NOMO-1 (cell line): ENCODE measurements at regions not wholly inside any gene's neighbourhood (a gene's known extent, or its start where the extent isn't known, plus 50 kb on each side); places are given as distances from the start of the nearest gene placed in this dataset.

ENCODE experiments used
- DNase-seq, 2 experiments: peaks; one replicate each; lab custom pipeline; 2025; ENCODE audit not compliant: unreplicated experiment in 2 of 2; lab: John Stamatoyannopoulos, UW

DNA sequence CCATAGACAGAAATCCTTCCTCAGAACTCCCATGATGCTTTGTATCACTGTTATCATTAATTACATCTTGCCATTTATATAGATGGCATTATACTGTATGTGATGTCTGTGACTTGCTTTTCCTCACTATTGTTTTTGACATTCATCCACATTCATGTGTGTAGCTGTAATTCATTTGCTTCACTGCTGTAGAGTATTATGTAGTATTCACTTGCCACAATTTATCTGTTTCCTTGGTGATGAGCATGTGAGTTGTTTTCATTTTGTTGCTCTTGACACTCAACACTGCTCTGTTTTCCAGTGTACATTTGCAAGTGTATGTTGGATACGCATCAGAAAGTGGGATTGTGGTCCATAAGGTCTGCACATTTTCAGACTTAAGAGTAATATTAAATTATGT, 328.6 kb upstream of the C11orf87 start:
- DNase-seq = no peak

DNA sequence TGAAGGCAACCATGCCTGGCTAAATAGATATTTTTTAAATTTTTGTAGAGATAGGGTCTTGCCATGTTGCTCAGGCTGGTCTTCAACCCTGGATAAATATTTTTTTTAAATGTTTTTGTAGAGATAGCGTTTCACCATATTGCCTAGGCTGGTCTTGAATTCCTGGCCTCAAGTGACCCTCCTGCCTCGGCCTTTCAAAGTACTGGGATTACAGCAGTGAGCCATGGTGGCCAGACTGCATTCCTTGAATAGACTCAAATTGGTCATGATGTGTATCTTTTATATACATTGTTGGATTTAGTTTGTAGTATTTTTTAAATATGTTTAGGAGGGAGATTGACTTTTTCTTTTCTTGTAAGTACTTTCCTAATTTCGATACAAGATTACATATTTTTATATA, 325.7 kb upstream of the C11orf87 start:
- DNase-seq = no peak

DNA sequence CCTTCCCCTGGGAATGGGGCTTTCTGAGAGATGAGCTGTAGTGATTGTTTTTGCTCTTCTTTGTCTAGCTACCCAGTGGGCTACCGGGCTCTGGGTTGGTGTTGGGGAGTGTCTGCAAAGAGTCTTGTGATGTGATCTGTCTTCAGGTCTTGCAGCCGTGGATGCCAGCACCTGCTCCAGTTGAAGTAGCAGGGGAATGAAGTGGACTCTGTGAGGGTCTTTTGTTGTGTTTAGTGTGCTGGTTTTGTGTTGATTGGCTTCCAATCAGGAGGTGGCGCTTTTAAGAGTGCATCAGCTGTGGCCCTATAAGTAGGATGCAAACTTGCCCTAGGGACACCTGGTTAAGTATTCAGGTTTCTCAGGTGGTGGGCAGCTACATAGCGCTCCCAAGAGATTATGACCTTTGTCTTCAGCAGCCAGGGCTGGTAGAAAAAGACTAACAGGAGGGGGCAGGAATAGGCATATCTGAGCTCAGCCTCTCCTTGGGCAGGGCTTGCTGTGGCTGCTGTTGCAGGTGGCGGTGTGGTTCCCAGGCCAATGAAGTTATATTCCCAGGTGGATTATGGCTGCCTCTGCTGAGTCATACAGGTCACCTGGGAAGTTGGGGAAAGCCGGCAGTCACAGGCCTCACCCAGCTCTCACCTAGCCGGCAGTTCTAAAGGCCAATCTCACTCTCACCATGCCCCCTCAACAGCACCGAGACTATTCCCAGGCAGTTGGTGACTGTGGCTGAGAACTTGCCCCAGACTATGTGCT, 315.7 kb upstream of the C11orf87 start:
- no peak for DNase-seq

DNA sequence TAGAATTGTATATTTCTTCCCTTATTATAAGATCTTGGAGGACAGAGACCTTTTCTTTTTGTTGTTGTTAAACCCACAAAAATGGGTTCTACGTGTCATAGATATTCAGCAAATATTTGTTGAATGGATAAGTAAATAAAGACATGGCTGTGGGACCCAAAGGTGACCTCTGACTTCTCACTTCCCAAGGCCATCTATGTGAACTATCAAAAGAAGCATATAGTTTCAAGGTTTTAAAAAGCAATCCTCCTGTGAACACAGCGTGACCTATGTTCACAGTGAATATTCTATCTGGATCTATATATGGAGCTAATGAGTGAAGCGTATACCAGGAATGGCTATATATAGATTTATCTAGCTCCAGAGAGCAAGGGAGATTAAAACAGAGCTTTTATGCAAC, 312.8 kb upstream of the C11orf87 start:
- DNase-seq = no peak

DNA sequence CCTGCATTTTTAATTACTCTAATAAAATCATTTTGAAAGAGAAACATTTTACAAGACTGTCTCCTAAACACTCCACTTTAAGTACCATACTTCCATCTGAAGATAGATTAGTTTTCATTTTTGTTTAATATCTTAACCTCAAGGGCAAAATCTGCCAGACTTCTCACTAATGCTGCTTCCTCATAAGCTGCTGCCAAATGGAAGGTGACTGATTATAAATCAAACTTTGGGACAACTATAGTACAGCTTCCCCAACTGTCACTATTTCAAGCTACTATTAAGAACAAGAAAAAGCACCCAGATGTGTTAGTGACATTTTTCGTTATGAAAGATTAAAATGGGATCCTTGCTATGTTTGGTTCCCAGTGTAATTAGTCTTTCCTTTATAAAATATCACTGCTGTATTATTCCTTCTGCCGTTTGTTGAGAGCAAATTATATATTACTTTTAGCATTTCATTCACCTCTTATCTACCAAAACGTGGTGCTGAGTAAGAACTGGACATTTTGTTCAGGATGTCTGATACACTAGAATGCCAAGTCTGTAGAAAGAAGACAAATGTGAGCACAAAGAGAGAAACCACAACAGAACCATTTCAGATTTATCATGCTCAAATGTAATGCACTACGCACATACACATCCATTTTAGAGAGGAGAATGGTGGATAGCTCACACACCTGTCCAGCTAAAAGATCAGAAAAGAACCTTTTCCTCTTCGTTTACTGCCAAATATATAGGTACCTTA, 312.2 kb upstream of the C11orf87 start:
- peak; percentile 20 to 35 for DNase-seq

DNA sequence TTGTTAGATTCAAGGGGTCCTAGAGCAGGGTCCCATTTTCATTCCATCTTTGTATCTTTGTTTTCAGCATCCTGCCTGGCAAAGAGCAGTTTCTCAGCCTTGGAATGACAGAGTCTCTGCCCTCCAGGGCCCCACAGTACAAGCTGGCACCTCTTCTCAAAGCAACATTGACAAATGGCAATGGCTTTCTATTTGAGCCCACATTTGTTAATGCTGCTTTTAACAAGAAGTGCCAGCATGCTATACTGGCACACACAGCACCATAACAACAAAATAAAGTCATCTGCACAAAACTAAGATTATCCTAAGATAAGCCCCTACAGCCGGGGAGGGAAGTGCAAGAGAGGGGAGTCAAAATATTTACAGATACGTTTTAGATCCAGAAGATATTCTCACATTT, 309.7 kb upstream of the C11orf87 start:
- no peak for DNase-seq

DNA sequence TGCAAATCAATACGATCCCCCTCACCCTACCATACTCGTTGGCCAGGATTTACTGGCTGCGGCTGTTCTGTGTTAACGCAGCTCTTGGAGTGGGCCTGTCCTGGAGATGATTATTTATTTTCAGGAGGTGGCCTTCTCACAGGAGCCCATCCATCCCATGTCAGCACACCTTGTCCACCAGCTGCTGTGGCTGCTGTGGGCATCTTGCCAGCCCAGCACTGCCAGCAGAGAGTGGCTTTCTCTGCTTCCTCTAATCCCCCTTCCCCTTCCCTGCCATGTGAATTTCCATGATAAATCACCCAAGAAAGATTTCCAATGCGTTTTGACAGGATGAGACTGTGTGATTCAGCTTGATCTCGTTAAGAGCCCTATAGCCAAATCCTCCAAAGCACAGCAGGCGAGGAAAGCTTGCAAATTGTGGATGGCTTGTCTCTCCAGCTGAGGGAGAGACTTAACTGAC, 309.1 kb upstream of the C11orf87 start:
- no peak for DNase-seq

DNA sequence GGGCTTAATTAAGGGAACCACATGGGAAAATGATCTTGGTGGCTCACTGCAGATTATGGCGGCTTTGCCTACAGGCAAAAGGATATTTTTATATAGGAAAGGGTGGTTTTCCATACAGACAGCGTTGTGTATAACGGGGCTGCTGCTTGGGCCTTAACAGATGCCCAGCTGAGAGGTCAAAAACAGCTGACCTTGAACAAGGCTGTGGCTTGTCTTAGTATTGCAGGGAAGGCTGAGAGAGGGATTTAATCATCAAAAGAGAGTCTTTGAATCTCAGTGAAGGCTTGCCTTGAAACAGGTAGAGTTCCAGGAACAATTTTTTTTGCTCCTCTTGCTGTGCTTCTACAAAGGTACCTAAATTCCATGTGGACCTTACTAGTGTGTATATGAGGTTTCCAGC, 301.6 kb upstream of the C11orf87 start:
- DNase-seq = no peak

DNA sequence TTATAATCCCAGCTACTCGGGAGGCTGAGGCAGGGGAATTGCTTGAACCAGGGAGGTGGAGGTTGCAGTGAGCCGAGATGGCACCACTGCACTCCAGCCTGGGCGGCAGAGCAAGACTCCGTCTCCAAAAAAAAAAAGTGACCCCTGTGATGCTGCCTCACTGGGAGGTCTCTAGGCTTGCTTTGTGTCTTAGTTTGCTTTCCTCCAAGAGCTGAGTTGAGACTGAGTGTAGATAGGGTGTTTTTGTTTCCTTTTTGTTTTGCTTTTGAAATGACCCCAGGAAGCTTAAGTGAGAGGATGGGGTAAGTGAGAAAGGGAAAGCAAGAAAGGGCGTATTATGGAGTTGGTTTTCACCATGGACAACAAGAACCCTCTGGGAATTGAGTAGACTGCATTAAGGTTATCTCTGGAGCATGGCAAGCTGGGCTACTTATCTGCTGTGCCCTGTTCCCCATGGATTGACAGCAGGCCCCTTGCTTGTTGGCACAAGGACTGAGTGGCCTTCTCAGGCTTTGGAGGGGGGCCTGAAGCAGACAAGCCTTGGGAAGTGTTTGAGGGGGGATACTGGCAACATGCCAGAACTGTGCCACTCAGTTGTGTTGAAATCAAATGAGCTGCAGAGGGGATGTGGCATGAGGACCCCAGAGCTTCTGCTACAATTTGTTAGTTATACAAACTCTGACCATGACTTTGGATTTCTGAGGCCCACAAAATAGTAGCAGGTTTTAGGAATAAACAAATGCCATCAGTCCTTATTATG, 300.6 kb upstream of the C11orf87 start:
- DNase-seq = no peak

DNA sequence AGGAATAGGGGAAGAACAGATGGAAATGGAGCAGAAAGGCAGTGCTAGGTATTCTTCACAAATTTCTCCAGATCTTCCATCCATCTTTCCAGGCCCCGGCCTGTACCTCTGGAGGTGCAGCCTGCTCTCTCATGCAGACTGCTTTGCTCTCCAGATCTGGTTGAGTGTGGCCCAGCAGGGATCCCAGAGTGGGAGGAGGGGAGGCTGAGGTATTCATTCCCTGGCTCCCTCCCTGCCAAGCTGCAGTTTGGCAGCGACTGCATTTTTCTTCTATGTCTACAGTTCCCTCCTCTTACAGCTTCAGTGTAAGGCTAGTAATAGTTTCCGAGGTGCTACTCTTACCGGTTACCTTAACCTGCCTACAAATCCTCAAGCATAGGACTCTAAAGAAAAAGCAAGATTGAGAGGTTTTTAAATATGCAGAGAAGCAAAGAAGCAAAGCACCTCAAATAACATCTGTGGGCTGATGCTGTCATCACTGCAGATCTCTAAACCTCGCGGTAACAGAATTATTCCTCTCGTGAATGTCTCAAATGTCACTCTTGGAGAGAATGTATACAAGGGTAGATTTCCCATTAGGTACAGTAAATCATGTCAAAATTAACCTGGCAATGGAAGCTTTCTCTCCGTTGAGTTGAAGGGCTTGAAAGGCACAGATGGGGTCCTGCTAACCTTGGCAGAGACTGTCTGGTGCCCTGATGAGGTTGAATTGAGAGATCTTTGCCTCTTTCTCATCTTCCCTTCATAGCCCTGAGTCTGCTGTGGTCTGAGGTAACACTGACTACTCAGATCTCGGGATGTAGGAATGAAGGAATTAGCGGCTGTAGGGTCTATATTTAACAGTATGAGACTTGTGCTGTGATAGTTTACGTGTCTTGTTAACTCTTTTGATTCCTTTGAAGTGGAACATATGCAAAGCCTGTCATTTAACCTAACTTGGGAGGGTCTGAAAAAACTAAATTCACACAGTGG, 297.9 kb upstream of the C11orf87 start:
- DNase-seq = no peak

DNA sequence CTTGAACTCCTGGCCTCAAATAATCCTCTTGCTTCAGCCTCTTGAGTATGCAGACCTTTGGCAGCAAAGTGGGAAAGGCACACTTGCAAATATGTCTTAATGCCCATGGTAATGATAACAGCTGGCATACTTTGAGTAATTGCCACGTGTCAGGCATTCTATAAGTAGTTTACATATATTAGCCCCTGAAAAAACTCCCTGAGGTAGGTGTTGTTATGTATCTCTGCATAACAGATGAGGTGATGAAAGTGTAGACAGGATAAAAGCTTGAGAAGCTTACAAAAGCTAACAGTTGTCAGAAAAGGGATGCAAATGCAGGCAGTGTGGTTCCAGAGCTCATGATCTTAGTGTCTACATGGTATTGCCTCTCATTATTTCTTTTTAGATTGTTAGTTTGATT, 291.1 kb upstream of the C11orf87 start:
- DNase-seq = no peak

DNA sequence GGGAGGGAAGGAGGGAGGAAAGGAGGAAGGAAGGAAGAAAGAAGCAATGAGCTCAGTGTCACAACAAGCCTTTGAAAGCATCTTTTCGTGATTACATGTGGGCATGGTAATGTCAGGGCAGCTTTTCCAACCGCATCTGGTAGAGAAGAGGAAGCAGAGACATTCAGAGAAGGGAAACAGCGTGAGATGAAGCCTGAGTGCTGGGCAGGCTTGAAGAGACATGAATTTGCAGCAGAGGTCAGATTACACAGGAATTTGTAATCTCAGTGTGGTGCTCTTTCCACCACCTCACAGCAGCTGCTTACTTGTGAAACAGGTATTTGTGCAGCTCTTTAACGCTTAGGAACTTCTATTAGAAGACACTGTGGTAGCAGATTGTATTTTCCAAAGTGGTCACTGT, 289.5 kb upstream of the C11orf87 start:
- peak; percentile 65 to 86 for DNase-seq

DNA sequence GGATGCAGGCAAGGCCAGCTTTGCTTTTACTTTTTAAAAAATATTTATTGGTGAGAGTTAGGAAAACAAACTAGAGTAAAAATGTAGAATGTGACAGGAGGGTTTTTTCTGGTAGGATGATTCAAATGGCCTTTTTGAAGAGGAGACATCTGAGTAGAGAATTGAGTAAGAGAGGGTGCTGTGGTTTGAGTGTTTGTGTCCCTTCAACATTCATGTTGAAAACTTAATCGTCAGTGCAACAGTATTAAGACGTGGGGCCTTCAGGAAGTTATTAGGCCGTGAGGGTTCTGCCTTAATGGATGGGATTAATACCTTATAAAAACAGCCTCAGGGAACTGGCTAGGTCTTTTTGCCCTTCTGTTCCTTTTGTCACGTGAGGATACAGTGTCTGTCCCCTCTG, 288.8 kb upstream of the C11orf87 start:
- DNase-seq = peak in 1 of 2 experiments; percentile 8

DNA sequence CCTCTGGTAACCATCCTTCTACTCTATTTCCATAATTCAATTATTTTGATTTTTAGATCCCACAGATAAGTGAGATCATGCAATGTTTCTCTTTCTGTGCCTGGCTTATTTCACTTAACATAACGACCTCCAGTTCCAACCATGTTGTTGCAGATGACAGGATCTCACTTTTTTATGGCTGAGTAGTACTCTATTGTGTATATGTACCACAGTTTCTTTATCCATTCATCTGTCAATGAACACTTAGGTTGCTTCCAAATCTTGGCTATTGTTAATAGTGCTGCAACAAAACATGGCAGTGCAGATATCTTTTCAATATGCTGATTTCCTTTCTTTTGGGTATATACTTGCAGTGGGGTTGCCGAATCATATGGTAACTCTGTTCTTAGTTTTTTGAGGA, 286.4 kb upstream of the C11orf87 start:
- DNase-seq = no peak

DNA sequence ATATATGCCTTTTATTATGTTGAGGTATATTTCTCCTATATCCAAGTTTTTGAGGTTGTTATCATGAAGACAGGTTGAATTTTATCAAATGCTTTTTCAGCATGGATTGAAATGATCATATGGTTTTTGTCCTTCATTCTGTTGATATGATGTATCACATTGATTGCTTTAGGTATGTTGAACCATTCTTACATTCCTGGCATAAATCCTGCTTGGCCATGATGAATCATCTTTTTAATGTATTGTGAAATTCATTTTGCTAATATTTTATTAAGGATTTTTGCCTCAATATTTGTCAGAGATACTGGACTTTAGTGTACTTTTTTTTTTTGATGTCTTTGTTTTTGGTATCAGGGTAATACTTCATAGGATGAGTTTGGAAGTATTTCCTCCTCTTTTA, 283.8 kb upstream of the C11orf87 start:
- DNase-seq = no peak

DNA sequence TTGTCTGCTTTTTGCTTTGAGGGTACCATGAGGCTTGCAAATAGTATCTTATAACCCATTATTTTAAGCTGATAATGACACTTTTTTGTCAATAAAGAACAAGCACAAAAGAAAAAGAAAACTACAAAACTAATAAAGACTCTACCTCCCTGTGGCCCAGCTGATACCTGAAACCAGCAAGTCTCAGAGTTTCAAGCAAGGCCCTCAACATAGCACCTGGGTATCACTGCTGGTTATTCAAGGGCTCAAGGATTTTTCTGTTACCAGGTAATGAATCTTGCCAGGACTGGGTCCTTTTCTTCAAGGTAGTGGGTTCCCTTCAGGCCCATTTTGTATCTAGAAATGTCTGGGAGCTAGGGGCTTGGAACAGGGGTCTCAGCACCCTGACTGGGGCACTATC, 281.6 kb upstream of the C11orf87 start:
- no peak for DNase-seq

DNA sequence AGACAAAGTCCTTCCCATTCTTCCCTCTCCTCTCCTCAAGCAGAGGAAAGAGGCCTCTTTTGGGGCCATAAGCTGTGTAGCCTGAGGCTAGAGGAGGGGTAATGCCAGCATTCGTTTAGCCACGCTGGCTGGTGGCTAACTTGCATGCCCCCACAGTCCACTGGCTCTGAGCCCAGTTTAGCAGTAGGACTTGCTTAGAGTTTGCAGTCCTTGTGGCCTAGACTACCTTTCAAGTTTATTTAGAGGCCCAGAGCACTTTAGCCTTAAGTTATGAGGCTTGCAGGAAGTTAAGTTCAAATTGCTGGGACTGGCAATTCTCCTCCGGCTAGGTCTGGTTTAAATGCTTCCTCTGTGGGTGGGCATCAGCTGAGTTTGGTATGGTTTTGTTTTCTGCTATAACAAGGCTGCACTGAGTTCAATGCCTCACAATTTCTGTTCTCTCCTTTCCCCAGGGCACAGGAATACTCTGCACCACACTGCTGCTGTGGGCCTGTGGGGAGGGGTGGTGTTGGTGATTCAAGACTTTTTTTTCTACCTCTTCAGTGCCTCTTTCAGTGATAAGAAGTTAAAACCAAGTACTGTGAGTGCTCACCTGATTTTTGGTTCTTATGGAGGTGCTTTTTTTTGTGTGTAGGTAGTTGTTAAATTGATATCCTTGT, 281.0 kb upstream of the C11orf87 start:
- DNase-seq = no peak

DNA sequence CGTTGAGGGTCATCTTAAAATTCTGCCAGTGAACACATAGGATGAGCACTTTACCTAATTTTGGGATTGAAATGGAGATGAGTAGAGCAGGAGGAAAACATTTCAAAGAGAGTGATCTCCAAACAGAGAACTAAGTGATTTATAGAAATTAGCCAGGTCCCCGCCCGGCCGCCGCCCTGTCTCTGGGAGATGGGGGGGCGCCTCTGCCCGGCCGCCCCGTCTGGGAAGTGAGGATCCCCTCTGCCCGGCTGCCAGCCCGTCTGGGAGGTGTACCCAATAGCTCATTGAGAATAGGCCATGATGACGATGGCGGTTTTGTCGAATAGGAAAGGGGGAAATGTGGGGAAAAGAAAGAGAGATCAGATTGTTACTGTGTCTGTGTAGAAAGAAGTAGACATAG, 276.7 kb upstream of the C11orf87 start:
- DNase-seq = no peak

DNA sequence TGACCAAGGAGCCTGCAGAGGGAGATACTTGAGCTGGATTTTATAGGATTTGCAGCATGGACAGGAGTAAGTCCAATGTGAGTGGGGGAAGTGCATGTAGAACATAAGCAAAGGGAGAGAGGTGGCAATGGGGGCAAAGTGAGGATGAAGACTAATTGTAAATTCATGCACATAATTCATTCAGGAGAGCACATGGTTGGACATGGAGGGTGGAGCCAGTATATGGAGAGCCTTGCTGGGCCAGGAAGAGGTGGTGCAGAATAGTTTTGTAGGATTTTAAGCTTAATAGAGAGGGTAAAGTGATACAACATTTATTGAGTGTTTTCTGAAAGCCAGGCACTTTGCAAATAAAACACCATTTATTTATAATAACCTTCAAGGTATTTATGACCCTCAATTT, 274.3 kb upstream of the C11orf87 start:
- no peak for DNase-seq

DNA sequence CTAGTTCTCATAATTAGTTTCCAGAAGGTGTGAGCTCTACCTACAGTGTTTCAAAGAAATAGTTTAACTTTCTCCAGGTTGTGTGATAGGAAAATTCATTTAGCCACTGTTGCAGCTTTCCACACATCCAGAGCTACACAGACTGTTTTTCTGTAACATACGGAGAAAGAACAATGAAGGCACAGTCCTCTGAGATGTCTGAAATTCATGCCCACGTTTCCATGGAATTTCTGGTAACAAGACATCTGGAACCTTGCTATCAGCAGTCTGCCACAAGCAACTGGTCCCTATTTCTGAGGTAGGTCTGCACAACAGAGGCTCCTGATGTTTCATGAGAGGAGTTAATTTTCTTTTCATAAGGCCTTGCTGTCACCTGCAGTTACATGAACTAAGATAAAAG, 273.3 kb upstream of the C11orf87 start:
- DNase-seq = no peak
